ENCODE measurements at regions not wholly inside any gene's neighbourhood (a gene's known extent, or its start where the extent isn't known, plus 50 kb on each side); places are given as distances from the start of the nearest gene placed in this dataset.

DNA sequence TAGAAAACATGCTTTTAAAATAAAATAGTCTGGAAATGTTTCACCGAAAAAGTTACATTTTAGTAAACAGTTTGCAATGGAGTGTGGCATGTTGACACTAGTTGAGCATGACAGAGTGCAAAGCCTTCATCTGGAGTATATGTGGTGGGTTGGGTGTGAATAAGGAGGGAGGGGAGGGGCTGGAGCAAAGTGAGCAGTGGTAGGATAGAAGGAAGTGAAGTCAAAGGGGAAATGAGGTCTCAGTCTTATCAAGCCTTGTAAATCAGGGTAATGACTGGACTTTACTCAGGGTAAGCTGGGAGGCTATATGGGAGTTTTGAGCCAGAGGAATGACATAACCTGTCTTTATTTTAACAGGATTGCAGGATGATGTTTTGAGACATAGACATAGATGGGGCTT lies 222.8 kb downstream of the PCDH20 start (continued):
- no peak for TF ChIP-seq ATF3 (CRISPR knock-in tag; conservative IDR thresholded peaks at IDR 0.05)
- no peak for TF ChIP-seq ZNF317 (CRISPR knock-in tag; IDR thresholded peaks at IDR 0.05; ENCODE audit: borderline replicate concordance, low read depth)

DNA sequence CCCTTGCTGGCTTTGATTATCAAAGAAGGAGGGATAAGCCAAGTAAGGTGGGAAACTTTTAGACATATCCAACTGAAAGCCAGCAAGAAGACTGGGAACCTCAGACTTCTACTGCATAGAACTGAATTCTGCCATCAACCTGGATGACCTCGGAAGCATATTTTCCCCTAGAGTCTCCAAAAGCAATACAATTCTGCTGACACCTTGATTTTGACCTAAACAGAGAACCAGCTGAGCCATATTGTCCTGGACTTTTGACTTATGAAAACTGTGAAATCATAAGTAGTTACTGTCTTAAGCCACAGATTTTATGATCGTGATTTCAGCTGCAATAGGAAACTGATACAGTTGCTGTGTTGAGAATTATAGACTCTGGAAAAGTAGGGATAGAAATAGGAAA lies 227.6 kb downstream of the PCDH20 start:
- ATAC-seq (no peak), DNase-seq (ENCODE audit: low spot score) (no peak)
- no peaks in the 10 kb centered on the region for H3K27me3 Mint-ChIP-seq (ENCODE audit: low read depth)
- H3K4me1 Mint-ChIP-seq = peaks cover 43% of the 10 kb centered on the region
- H3K4me3 Mint-ChIP-seq = no peak overlapping the region
- CTCF ChIA-PET = no interaction called here
- H3K9me3 Mint-ChIP-seq = peaks cover 11% of the 10 kb centered on the region
- TF ChIP-seq TEAD4 (CRISPR knock-in tag; IDR thresholded peaks at IDR 0.05) (no peak), ZBTB21 (CRISPR knock-in tag; IDR thresholded peaks at IDR 0.05; ENCODE audit: borderline replicate concordance) (no peak), ZNF416 (CRISPR knock-in tag; IDR thresholded peaks at IDR 0.05) (no peak), ATF1 (CRISPR knock-in tag; IDR thresholded peaks at IDR 0.05) (no peak), ZNF281 (CRISPR knock-in tag; IDR thresholded peaks at IDR 0.05) (no peak), HMGXB4 (CRISPR knock-in tag; IDR thresholded peaks at IDR 0.05) (no peak), GTF2I (CRISPR knock-in tag; conservative IDR thresholded peaks at IDR 0.05) (no peak), ESRRA (CRISPR knock-in tag; IDR thresholded peaks at IDR 0.05; ENCODE audit: borderline replicate concordance) (no peak), CREB1 (CRISPR knock-in tag; IDR thresholded peaks at IDR 0.05) (no peak), MXD4 (CRISPR knock-in tag; IDR thresholded peaks at IDR 0.05; ENCODE audit: borderline replicate concordance) (no peak), CDX4 (CRISPR knock-in tag; IDR thresholded peaks at IDR 0.05; ENCODE audit: borderline replicate concordance) (no peak), ZNF512 (CRISPR knock-in tag; IDR thresholded peaks at IDR 0.05; ENCODE audit: borderline replicate concordance) (no peak), FOXJ3 (CRISPR knock-in tag; IDR thresholded peaks at IDR 0.05; ENCODE audit: borderline replicate concordance) (no peak)
- TF ChIP-seq, protein P1, sequence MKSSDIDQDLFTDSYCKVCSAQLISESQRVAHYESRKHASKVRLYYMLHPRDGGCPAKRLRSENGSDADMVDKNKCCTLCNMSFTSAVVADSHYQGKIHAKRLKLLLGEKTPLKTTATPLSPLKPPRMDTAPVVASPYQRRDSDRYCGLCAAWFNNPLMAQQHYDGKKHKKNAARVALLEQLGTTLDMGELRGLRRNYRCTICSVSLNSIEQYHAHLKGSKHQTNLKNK (CRISPR knock-in tag; IDR thresholded peaks at IDR 0.05) = no peak
- TF ChIP-seq, protein P2, sequence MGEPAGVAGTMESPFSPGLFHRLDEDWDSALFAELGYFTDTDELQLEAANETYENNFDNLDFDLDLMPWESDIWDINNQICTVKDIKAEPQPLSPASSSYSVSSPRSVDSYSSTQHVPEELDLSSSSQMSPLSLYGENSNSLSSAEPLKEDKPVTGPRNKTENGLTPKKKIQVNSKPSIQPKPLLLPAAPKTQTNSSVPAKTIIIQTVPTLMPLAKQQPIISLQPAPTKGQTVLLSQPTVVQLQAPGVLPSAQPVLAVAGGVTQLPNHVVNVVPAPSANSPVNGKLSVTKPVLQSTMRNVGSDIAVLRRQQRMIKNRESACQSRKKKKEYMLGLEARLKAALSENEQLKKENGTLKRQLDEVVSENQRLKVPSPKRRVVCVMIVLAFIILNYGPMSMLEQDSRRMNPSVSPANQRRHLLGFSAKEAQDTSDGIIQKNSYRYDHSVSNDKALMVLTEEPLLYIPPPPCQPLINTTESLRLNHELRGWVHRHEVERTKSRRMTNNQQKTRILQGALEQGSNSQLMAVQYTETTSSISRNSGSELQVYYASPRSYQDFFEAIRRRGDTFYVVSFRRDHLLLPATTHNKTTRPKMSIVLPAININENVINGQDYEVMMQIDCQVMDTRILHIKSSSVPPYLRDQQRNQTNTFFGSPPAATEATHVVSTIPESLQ (CRISPR knock-in tag; IDR thresholded peaks at IDR 0.05) = no peak
- H3K36me3 Mint-ChIP-seq = 0 out of 2 replicates have a peak, but pooled peaks cover 4% of the 10 kb centered on the region
- H3K27ac Mint-ChIP-seq = no peak overlapping the region
- POLR2A ChIA-PET = no interaction called here

Measured in WTC11 (cell line).